ENCODE measurements at regions not wholly inside any gene's neighbourhood (a gene's known extent, or its start where the extent isn't known, plus 50 kb on each side); places are given as distances from the start of the nearest gene placed in this dataset.
"Not testable (repeated sequence)": the region's sequence is repeated elsewhere in the genome, so short reads cannot be mapped to it uniquely, and the experiment has no call there.

DNA sequence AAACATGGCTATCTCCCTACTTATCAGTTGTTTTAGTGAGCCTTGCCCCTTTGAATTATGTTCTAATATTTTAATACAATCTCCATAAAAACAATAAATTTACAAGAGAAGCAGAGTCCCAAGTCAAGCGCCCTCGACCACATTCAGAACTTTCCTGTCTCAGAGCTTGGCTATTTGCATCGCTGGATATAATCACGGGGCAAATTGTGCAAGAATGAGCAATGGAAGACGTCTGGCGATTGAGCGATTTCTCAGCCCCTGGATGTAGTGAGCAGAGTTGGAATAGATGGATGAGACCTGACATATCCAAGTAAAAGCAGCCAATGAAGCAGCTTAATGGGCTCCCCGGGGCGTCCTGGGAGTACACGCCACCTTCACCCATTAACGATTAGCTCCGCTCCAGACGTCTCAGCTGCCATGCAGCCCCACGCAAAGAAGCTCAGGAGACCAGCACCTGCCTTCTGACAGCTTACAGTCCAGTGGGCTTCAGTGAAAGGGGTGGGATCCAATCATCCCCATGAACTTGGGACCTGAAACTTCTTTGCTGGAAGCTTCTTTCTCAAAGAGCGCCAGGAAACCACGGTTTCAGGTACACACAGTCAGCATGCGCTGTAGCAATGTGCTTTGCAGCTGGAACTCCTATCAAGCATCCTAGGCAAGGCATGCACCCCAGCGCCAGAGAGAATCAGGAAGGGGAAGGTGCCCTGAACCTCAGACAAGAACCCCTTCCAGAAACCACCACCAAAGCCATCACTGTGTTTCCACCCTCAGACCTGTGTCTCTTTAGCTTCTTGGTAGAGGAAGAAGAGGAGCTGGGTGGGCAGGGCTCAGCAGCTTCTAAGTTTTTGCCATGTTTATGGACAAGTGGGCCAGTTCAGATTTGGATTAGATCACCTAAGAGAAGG, 92.0 kb upstream of the IRX4 start:
- no peak for DNase-seq (ENCODE audit: low spot score)

DNA sequence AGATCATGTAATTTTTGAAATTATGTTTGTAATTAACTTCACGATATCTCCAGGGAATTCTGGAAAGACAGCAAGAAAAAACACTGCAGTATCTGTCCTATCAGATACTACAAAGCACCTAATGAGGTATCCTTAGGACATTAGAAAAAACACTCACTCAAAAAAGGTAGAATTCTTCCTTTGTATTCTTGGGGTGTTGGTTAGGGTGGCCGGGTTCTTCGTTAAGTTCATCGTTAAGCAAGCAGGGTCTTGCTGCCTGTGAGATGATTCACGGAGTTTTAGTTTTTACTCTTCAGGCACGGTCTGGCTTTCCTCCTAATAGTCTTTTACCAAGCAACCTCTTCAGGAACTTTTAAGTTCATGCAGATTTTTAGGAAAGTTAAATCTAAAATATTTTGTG, 91.4 kb upstream of the IRX4 start:
- DNase-seq (ENCODE audit: low spot score): no peak

DNA sequence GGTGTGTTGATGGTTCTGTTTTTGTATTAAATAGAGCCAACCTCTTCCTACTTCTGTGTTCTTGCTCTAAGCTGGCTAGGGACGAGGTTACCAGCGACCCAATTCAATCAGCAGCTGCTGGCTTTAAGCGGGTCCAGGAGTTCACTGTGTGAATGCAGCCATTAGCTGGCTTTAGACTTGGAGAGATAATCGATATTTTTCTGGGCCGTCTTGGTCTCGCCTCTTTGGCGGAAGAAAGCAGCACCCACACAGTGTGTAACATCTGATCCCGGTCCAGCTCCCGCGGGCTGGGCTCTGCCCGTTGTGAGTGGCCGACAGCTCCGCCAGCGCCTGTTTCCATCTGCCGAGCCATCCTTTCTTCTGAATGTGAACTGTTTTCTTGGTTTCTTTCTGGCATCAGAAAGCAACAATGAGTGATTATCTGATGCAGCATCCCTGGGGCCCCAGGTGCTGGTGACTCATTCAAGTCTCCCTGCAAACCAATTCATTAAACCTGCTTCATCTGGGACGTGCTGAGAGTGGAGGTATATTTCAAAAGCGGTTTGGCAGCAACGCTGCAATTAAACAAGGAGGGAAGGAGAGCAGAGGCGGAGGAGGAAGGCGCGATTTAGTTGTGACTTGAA, 90.8 kb upstream of the IRX4 start:
- no peak for DNase-seq (ENCODE audit: low spot score)

GRCh38 chr5:1971944-1972343, 89.2 kb upstream of the IRX4 start:
- no peak for DNase-seq (ENCODE audit: low spot score)

DNA sequence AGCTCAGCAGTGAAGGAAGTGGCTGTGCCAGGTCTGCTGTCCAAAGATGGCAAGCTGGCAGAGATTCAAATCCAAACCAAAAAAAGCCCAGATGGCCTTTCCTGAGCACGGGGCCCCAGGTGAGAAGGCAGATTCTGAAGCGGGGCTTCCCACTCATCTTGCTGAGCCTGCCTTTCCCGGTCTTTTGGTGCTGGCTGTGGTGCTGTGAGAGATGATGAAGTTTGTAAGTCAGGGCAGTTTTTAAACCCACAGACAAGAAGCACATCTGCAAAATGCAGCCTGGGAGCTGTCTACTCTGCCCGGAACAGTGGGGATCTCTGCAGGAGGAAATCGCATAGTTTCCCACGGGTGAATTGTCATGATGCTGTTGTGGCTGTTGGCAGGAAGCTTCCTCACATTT, 85.0 kb upstream of the IRX4 start:
- no peak for DNase-seq (ENCODE audit: low spot score)

GRCh38 chr5:1966461-1966860, 83.7 kb upstream of the IRX4 start:
- no peak for DNase-seq (ENCODE audit: low spot score)

- no peak for DNase-seq (ENCODE audit: low spot score)
Observed at GRCh38 chr5:1965925-1966324, 83.2 kb upstream of the IRX4 start.

DNA sequence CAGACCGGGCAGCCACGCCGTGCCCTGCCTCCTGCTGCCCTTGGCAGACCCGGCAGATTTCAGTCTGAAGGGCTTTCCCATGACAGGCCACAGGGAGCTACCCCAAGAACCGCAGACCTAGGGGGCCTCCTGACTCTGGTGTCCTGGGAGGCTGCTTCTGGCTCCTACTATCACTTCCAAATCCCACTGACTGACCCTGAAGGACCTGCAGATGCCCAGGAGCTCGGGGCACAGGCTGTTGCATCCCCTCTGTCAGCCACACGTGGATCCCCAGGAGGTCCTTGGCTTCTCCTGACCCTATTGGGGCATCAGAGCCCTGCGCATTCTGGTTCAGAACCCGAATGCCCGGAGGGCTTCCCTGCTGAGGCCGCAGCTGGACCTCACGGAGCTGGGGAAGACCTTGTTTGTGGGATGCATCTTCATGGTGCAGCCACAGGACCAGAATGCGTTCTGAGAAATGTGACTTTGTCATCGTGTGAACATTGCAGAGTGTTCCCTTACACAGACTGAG, 81.3 kb upstream of the IRX4 start:
- no peak for DNase-seq (ENCODE audit: low spot score)

- no peak for DNase-seq (ENCODE audit: low spot score)
Observed at GRCh38 chr5:1963358-1963757, 80.6 kb upstream of the IRX4 start.

- no peak for DNase-seq (ENCODE audit: low spot score)
Observed at GRCh38 chr5:1962619-1963355, 80.1 kb upstream of the IRX4 start.

GRCh38 chr5:1961952-1962595, 79.3 kb upstream of the IRX4 start:
- no peak for DNase-seq (ENCODE audit: low spot score)

DNA sequence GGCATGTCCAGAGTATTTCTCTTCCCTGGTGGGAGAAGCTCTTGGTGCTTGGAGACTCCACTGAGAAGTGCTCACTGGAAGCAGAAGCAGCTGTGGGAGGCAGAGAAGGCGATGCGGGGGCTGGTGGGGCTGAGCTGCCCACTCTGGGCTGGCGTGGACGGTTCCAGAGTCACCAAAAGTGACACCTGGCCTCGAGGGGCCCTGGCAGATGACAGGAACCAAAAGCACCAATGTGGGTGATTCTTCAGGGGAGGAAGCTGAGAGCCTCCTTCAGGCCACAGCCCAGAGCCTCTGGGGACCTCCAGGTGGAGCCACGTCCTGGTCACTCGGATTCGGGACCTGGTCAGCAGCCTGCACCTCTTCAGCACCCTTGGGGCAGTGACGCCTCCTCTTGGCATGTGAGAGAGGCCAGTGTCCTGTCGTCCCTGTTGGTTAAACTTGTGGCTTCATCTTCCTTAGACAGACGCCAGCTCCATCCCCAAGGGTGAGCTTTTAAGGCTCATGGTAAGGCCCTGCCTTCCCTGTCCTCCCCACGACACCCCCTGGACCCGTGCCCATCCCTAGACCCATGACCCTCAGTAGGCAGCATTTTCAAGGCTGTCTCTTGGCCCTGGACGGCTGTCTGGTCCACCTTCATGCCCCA, 78.7 kb upstream of the IRX4 start:
- DNase-seq (ENCODE audit: low spot score): no peak

DNA sequence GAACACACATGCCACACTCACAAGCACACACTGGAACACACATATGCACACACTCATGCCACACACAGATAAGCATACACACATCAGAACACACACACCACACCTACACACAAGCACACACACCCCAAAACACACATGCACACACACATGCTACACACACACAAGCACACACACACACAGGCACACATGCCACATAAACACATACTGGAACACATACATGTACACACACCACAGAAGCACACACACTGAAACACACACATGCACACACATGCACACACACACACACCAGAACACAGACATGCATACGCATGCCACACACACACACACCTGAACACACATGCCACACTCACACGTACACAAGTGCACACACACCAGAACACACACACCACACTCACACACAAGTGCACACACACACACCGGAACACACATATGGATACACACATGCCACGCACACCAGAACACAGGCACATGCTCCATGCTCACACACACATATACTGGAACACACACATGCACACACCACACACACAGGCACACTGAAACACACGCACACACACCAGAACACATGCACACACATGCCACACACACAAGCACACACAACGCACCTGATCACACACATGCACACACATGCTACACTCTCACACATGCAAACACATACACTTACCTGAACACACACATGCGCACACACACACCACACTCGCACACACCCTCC, 78.0 kb upstream of the IRX4 start:
- no peak for DNase-seq (ENCODE audit: low spot score)

- no peak for DNase-seq (ENCODE audit: low spot score)
Observed at GRCh38 chr5:1959725-1960581, 77.2 kb upstream of the IRX4 start.

- no peak for DNase-seq (ENCODE audit: low spot score)
Observed at GRCh38 chr5:1959231-1959630, 76.5 kb upstream of the IRX4 start.

DNA sequence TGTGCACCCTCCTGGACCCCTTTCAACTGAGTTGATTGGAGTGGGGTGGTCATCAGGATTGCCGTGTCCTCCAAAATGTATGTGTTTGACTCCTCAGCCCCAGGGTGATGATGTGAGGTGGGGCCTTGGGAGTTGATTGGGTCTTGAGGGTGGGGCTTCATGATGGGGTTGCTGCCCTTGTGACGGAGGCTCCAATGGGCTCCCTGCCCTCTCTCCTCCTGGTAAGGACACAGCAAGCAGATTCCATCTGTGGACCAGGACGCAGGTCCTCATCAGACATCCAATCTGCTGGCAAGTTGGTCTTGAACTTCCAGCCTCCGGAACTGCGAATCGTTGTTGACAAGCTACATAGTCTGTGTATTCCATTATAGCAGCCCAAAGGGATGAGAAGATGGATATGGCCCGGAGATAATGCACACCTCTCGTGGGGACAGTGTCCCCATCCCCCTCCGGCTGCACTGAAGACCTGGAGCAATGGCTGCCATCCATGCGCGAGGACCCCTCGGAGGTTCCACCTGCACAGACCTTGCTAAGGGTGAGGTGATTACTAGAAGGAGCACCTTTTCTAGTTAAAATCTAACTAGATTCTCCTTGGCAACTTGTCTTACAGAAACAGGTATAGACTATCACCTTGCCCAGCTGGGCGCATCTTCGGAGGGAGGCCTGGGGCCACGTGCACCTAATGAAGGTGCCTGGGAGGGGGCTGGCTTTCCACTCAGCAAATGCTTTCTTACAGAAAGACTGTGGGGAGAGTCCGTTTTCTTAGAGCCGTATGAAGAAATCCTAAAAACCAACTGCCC, 75.7 kb upstream of the IRX4 start:
- DNase-seq (ENCODE audit: low spot score): no peak

- DNase-seq (ENCODE audit: low spot score): no peak
Observed at GRCh38 chr5:1955586-1955985, 72.9 kb upstream of the IRX4 start.

DNA sequence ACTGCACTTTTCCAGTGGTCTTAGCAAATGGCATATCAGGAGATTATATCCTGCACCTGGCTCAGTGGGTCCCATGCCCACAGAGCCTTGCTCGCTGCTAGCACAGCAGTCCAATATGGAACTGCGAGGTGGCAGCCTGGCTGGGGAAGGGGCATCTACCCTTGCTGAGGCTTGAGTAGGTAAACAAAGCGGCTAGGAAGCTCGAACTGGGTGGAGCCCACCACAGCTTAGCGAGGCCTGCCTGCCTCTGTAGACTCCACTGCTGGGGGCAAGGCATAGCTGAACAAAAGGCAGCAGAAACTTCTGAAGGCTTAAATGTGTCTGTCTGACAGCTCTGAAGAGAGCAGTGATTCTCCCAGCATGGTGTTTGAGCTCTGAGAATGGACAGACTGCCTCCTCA, 71.0 kb upstream of the IRX4 start:
- not testable (repeated sequence) for DNase-seq (ENCODE audit: low spot score)

GRCh38 chr5:1952444-1953099, 69.8 kb upstream of the IRX4 start:
- DNase-seq (ENCODE audit: low spot score): no peak

Data from HuH-7.5 (cell line).